HG02884 (cell line): ENCODE measurements at regions not wholly inside any gene's neighbourhood (a gene's known extent, or its start where the extent isn't known, plus 50 kb on each side); places are given as distances from the start of the nearest gene placed in this dataset.
"Not testable (repeated sequence)": the region's sequence is repeated elsewhere in the genome, so short reads cannot be mapped to it uniquely, and the experiment has no call there.

Source experiments
- ATAC-seq: cut with Tn5 transposase; IDR thresholded peaks from one replicate; pipeline ENCODE4 v1.9.1; 2021; ENCODE audit warnings: mild to moderate bottlenecking, moderate library complexity; ENCODE audit not compliant: unreplicated experiment

GRCh38 chr12:75657354-75657753, 145.9 kb upstream of the KRR1 start:
- not testable (repeated sequence) for ATAC-seq

- ATAC-seq: no peak
Measured at GRCh38 chr12:75656648-75657047, 145.2 kb upstream of the KRR1 start.

GRCh38 chr12:75656210-75656609, 144.8 kb upstream of the KRR1 start:
- ATAC-seq: no peak

- peak; percentile 67 for ATAC-seq
Measured at GRCh38 chr12:75655315-75655806, 144.0 kb upstream of the KRR1 start.

- ATAC-seq: no peak
Measured at GRCh38 chr12:75651342-75651695, 139.9 kb upstream of the KRR1 start.

- ATAC-seq: no peak
Measured at GRCh38 chr12:75650595-75651341, 139.4 kb upstream of the KRR1 start.

GRCh38 chr12:75650100-75650499, 138.7 kb upstream of the KRR1 start:
- no peak for ATAC-seq

- no peak for ATAC-seq
Measured at GRCh38 chr12:75648856-75649255, 137.4 kb upstream of the KRR1 start.

GRCh38 chr12:75646329-75647210, 135.2 kb upstream of the KRR1 start:
- ATAC-seq: no peak

- no peak for ATAC-seq
Measured at GRCh38 chr12:75644472-75645072, 133.2 kb upstream of the KRR1 start.

GRCh38 chr12:75643119-75643518, 131.7 kb upstream of the KRR1 start:
- not testable (repeated sequence) for ATAC-seq

GRCh38 chr12:75642226-75642625, 130.8 kb upstream of the KRR1 start:
- ATAC-seq: no peak

- ATAC-seq: peak; percentile 99
Measured at GRCh38 chr12:75641031-75641780, 129.8 kb upstream of the KRR1 start.

- ATAC-seq: no peak
Measured at GRCh38 chr12:75638792-75639191, 127.4 kb upstream of the KRR1 start.

- no peak for ATAC-seq
Measured at GRCh38 chr12:75636607-75637006, 125.2 kb upstream of the KRR1 start.

GRCh38 chr12:75635606-75636444, 124.4 kb upstream of the KRR1 start:
- ATAC-seq: peak; percentile 73

GRCh38 chr12:75634244-75635222, 123.1 kb upstream of the KRR1 start:
- ATAC-seq: no peak

- no peak for ATAC-seq
Measured at GRCh38 chr12:75633789-75634188, 122.4 kb upstream of the KRR1 start.

GRCh38 chr12:75632442-75632841, 121.0 kb upstream of the KRR1 start:
- ATAC-seq: no peak
